LHCN-M2 (cell line): ENCODE measurements at regions not wholly inside any gene's neighbourhood (a gene's known extent, or its start where the extent isn't known, plus 50 kb on each side); places are given as distances from the start of the nearest gene placed in this dataset.
A peak's percentile ranks its signal among the peaks of the same experiment; 100 is the strongest.

Source experiments
- DNase-seq: peaks from one replicate; pipeline ENCODE4 v3.0.0-alpha.2; 2012; ENCODE audit warnings: low read depth

DNA sequence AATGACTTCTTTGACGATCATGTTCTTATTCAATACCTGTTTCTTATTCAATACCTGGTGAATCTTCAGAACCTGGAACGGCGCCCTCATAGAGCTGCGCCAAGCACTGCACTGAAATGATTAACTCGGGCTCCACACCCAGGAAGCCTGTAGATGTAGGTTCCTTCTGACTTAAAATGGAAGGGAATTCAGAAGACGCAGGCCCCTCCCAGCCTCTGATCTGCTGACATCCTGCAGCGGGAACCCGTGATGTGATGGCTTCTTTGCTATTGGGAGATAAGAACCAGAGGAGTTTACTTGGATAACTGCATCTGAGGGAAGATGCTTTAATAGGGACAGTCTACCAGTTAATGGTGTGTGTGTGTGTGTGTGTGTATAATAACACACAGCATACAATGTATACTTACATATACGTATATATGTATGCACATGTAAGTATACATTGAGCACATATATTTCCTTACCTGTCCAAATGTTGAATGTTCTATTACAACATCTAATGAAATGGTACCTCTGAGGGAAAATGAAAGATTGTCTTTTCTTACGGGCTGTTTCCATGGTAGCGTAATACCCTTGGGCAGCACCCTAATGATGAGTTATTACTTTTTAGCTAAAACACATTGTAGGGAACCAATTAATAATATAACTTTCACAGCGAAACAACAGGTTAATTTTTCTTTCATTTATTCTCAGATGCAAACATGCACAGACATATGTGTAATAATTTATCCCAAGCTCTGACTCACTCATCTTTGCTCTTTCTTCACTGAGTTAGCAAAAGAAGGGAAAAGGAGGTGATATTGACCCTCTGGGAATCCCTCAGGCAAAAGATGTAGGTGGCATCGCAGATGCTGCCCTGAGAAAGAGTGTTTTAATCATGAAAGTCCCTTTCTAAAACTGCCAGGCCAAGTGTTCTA is 379.8 kb downstream of the SIPA1L2 start:
- DNase-seq: no peak

- no peak for DNase-seq
Observed at GRCh38 chr1:232249339-232249738, 380.6 kb downstream of the SIPA1L2 start.

DNA sequence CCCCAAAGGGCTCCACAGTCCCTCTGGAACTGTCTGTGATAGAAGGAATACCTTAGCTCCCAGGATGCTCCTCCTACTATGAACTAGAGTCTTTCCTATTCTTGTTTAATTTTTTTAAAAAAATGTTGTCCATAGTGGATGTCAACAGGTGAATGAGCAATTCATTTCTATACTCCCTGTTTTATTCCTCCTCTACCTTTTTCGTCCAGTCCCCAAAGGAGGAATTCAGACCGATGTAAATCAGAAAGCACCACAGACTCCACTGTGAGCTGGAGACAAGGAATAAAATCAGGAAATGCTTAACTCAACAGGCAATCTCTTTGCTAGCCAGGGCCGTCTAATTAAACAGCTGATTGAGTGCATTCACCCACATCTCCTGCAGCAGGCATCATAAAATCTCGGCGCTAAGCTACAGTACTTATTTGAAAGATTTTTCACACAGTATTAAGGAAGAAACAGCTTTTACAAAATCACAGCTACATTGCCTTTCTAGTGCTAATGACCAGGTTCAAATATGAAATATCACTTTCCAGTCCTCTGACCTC is 381.6 kb downstream of the SIPA1L2 start:
- no peak for DNase-seq

DNA sequence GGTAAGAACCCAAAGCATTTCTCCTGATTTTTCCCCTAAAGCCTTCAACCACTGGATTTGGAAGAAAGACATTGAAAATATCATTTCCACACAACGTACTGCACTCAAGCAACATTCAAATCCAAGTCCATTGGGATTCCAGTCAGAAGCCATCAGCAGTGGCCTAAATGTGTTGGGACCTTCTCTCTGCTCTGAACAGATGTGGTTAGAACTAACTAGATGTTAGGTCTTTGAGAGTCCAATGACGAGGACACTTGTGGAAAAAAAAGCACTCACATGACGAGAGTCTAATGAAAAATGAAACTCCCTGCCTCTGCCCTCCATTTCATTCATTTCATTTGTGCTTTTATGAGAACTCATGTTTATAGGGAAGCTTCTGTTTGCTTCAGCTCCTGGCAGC is 382.3 kb downstream of the SIPA1L2 start:
- no peak for DNase-seq

DNA sequence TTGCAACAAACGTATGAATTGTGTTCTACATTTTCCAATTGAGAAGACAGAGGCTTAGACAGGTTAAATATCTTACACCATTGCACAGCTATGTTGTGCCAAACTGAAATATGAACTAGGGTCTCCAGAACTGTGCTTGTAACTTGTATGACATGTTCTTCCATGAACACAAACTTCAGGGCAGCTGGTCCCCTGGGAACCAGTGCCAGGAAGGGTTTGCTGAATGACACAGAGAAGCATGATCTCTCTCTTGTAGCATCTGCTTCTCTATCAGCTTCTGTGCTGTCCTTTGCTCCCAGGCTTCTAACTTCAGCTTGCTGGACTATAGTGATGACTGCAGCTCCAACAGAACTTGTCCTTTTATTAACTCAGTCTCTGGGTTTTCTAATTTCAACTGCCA is 385.5 kb downstream of the SIPA1L2 start:
- DNase-seq: no peak

- DNase-seq: no peak
Observed at GRCh38 chr1:232239998-232240397, 389.9 kb downstream of the SIPA1L2 start.

DNA sequence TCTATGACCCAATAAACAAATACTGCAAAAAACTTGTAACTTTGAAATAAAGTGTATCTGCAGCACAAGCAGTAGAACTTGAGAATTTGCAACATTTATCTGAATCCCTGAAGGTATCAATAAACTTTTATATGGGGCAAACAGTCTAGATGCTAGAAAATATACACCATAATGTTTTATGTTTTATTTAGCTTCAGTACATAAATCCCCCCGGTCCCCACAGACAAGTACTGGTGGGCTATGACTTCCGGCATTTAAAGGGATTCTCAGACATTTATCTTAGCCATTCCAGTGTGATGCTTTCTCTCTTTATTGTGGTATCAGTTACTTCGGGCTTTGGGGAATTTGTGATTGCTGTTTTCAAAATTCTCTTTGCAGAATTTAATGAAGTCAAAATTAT is 390.4 kb downstream of the SIPA1L2 start:
- DNase-seq: no peak

DNA sequence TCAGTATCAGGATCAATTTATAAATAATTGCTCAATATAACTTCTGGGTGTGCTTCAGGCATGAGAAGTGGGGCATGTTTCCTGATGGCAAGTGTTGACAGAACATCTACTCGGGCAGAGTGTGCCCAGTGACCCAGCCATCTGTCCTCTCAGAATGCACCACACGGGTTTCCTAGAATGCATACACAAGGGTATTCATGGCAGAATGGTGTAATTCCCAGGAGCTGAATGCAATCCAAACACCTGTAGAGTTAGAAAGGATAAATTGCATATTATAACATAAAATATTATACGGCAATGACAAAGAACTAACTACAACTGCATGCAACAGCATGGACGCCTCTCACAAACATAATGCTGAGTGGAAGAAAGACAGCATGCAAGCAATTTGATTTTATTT is 391.9 kb downstream of the SIPA1L2 start:
- DNase-seq: no peak

- no peak for DNase-seq
Observed at GRCh38 chr1:232227306-232227705, 402.6 kb downstream of the SIPA1L2 start.

DNA sequence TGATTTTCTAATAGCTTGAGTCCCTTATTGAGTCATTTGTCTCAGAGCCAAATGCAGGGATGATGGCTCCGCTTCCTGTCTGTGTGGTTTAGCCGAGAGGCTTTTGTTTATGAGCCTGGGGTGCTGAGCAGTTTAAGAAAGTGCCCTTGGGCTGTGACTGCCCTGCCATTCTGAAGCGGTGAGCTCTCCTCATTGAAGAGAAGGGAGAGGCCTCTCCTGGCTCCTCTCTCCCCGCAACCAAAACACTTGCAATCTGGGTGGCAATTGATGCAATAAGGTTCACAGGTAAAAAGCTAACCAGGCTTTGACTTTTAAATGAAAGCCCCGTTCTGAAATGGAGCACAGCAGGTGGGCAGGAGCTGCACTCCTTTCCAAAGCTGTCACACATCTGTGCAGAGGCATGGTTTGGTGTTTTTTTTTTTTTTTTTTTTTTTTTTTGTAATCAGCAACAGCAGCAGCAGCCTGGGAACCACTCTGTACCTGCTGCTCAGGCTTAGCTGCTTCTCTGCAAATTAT is 403.7 kb downstream of the SIPA1L2 start:
- peak; percentile 78 for DNase-seq

DNA sequence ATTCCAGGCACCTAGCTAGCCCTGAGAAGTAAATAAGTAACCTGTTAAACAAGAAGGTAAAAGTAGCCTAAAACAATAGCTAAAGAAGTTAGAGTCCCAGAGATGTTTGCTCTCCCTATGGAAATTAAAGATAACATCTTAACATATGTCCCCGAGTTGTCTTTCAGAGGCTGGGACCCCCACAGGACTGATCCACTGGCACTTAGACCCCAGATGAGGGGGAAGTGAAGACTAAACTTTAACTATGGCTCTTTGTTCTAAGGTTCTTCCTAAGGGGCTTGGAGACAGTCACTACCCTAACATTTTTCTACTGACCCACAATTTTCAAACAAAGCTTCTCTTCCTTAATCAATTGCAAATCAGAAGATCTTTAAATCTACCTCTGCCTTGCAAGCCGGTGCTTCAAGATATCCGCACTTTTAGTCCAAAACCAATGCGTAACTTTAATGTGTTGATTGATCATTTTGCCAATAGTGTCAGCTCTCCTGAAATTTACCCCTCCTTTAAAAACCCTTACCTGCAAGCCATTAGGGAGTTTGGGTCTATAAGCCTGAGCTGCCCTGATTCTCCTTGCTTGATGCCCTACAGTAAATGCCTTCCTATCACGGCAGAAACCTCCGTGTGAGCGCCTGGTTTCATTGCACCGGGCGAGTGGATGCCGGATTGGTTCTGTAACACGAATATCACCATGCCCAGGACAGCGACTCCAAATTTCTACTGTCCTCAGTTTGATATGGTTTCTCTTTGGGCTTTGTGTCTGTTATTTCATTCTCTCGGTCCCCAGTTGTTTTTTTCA is 404.4 kb downstream of the SIPA1L2 start:
- DNase-seq: no peak

GRCh38 chr1:232223887-232224286 is 406.0 kb downstream of the SIPA1L2 start:
- no peak for DNase-seq

DNA sequence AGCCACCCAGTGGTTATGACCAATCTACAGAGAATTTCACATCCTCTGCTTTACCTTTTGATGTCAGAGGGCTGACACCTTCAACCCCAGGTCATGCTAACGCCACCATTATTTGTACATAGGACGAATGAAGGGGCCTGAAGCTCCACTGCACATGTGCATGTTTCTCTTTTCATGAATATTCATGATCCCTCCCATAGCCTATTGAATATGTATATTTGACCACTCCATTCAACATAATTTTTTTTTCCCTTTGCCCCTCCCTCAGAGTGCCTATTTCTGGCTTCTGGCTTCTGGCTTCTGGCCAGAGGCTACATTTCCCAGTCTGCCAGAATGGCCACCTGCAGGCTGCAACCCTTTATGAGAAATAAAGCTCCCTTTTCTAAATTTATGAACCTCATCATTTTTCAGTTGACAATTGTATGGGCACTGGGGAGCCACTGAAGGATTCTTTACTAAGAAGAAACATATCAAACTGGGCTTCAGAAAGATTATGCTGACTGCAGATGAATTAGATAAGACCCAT is 406.7 kb downstream of the SIPA1L2 start:
- DNase-seq: no peak

- DNase-seq: no peak
Observed at GRCh38 chr1:232222614-232223013, 407.3 kb downstream of the SIPA1L2 start.

- peak; percentile 32 for DNase-seq
Observed at GRCh38 chr1:232221802-232222499, 408.0 kb downstream of the SIPA1L2 start.

- DNase-seq: no peak
Observed at GRCh38 chr1:232218955-232219865, 410.7 kb downstream of the SIPA1L2 start.

GRCh38 chr1:232213928-232214327 is 416.0 kb downstream of the SIPA1L2 start:
- DNase-seq: no peak

DNA sequence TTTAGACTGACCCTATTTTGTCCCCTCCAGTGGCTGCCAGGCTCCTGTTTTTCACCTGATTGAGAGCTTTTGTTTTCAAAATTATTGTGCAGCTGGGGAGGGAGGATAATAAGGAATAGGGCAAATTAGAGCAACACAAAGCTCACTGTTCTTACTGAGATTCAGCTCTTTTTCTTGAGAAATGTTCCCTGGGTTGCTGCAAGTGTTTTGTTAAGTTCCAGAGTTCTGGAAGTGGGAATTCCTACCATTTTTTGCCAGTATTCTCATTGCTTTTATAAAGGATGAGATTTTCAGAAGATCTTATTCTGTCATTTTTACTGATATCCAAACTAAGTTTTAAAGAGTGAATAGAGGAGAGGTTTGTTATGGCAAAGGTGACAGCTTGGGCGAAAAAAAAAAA is 417.7 kb downstream of the SIPA1L2 start:
- no peak for DNase-seq

- peak; percentile 26 for DNase-seq
Observed at GRCh38 chr1:232211149-232211548, 418.8 kb downstream of the SIPA1L2 start.

DNA sequence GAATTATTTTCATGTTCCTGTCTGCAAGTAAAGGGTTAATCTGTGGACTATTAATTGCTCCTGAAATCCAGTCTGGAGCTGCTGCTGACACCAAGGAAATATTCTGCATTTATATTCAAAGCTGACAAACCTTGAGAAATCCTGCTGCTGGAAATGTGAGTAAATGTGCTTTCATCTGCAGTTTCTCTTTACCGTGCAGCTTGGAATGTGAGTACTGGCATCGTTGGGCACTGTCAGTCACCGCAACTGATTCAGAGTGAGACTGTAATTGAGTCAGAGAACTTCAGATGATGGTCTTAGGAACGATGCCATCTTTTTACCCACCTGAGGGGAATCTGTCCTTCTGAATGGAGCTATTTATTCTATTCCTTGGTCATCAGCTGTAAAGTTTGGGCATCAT is 420.6 kb downstream of the SIPA1L2 start:
- no peak for DNase-seq
